DND-41 (cell line): ENCODE measurements at regions not wholly inside any gene's neighbourhood (a gene's known extent, or its start where the extent isn't known, plus 50 kb on each side); places are given as distances from the start of the nearest gene placed in this dataset.

ENCODE experiments used
- ATAC-seq: fragments of 200-7000 bp; cut with Tn5 transposase; 3 replicates; pipeline ENCODE4 v1.9.1; 2021; ENCODE audit warnings: low read depth; ENCODE audit not compliant: insufficient read depth
- DNase-seq: peaks from one replicate; pipeline ENCODE4 v3.0.0-alpha.2; 2020
- H2AFZ ChIP-seq: 2 replicates; pipeline ENCODE4 v1.6.0; 2012; ENCODE audit warnings: low read depth, low read length
- H3K27ac ChIP-seq: 2 replicates; pipeline ENCODE4 v1.5.1; 2012; ENCODE audit warnings: low read length, inconsistent platforms
- H3K27me3 ChIP-seq: fragments of 200-600 bp; sonication (generic); 2 replicates; pipeline ENCODE4 v1.6.0; 2012; ENCODE audit warnings: low read length, mild to moderate bottlenecking, inconsistent platforms; ENCODE audit not compliant: insufficient read depth, poor library complexity
- H3K36me3 ChIP-seq: 2 replicates; pipeline ENCODE4 v1.5.1; 2012; ENCODE audit warnings: low read length, inconsistent platforms; ENCODE audit not compliant: insufficient read depth
- H3K4me1 ChIP-seq: 2 replicates; pipeline ENCODE4 v1.5.1; 2012; ENCODE audit warnings: mild to moderate bottlenecking, low read length; ENCODE audit not compliant: insufficient read depth
- H3K4me2 ChIP-seq: 2 replicates; pipeline ENCODE4 v1.6.0; 2012; ENCODE audit warnings: mild to moderate bottlenecking, moderate library complexity, low read length, inconsistent platforms; ENCODE audit not compliant: insufficient read depth
- H3K4me3 ChIP-seq, 2 experiments: fragments of 200-600 bp in 1 of 2; shearing (Covaris generic) in 1 of 2; 2 replicates each; pipeline ENCODE4 v1.5.1; 2012 to 2016; ENCODE audit warnings: inconsistent platforms in 2 of 2, low read length in 2 of 2, mild to moderate bottlenecking in 2 of 2, low read depth in 1 of 2, moderate library complexity in 1 of 2
- H3K79me2 ChIP-seq: 2 replicates; pipeline ENCODE4 v1.6.0; 2012; ENCODE audit warnings: low read length, inconsistent platforms; ENCODE audit not compliant: insufficient read depth
- H3K9ac ChIP-seq: 2 replicates; pipeline ENCODE4 v1.6.0; 2012; ENCODE audit warnings: low read depth, mild to moderate bottlenecking, inconsistent platforms, low read length, moderate library complexity
- H3K9me3 ChIP-seq: 2 replicates; pipeline ENCODE4 v1.5.1; 2012; ENCODE audit warnings: low read length, moderate library complexity, mild to moderate bottlenecking, inconsistent platforms; ENCODE audit not compliant: insufficient read depth, severe bottlenecking
- H4K20me1 ChIP-seq: 2 replicates; pipeline ENCODE4 v1.6.0; 2012; ENCODE audit warnings: low read length; ENCODE audit not compliant: insufficient read depth
- EZH2 ChIP-seq: IDR thresholded peaks from 3 replicates; pipeline ENCODE4 v1.6.1; 2012; ENCODE audit warnings: borderline replicate concordance, low read depth, mild to moderate bottlenecking, moderate library complexity, low read length, inconsistent platforms; ENCODE audit not compliant: severe bottlenecking
- TF ChIP-seq, protein P1 (sequence below): IDR thresholded peaks from 2 replicates; pipeline ENCODE4 v1.5.1; 2012; ENCODE audit warnings: borderline replicate concordance, low read length, moderate library complexity, mild to moderate bottlenecking; ENCODE audit not compliant: poor library complexity, severe bottlenecking; ENCODE audit errors: extremely low read depth

DNA sequence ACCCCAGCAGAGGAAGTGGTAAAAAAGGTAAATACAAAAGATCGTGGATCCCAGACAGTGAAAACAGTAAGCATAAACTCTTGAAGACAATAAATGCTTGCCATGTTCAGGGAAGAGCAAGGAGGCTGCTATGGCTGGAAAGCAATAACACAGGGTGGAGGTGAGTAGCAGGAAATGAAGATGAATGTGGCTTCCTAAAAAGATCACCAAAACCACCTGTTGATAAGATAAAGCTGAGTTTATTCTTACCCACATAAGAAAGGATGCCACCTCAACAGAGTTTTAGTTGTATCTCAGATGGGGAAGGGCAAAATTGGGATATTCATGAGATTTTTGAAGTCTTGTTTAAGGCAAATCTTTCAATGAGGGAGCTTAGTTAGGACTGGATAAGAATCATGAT, 273.3 kb downstream of the MSX2 start:
- Histone ChIP-seq H3K79me2 (no peaks in the 10 kb centered on the region), H3K4me1 (no peaks in the 10 kb centered on the region), H2AFZ (no peak overlapping the region), H3K4me2 (no peak overlapping the region), H3K36me3 (no peaks in the 10 kb centered on the region), H3K4me3 (no peak overlapping the region), H3K9ac (no peak overlapping the region), H3K27ac (no peak overlapping the region), H3K9me3 (no peaks in the 10 kb centered on the region), H4K20me1 (no peaks in the 10 kb centered on the region), H3K27me3 (no peaks in the 10 kb centered on the region)
- TF ChIP-seq EZH2, result no peak
- TF ChIP-seq, protein P1, sequence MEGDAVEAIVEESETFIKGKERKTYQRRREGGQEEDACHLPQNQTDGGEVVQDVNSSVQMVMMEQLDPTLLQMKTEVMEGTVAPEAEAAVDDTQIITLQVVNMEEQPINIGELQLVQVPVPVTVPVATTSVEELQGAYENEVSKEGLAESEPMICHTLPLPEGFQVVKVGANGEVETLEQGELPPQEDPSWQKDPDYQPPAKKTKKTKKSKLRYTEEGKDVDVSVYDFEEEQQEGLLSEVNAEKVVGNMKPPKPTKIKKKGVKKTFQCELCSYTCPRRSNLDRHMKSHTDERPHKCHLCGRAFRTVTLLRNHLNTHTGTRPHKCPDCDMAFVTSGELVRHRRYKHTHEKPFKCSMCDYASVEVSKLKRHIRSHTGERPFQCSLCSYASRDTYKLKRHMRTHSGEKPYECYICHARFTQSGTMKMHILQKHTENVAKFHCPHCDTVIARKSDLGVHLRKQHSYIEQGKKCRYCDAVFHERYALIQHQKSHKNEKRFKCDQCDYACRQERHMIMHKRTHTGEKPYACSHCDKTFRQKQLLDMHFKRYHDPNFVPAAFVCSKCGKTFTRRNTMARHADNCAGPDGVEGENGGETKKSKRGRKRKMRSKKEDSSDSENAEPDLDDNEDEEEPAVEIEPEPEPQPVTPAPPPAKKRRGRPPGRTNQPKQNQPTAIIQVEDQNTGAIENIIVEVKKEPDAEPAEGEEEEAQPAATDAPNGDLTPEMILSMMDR, result no peak
- ATAC-seq, result no peak
- no peak for DNase-seq

DNA sequence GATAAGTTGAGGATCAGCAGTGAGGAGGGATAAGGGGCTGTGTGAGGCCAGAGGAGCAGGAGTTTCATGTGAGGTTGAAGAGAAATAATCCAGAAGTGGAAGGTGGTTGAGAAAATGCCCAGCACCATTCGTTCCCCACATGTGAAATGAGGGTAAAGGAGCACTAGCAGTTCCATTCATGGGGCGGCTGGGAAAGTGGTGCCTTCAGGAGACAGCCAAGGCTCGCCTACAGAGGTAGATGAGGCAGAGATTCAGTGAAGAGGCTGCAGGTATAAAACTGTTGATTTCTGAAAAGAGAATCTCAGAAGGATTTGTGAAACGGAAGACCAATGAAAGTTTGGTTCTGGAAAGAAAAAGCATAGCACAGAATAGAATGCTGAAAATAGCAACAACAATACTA, 272.6 kb downstream of the MSX2 start:
- H3K4me2 ChIP-seq, result no peak overlapping the region
- H3K36me3 ChIP-seq, result no peaks in the 10 kb centered on the region
- no peak overlapping the region for H3K27ac ChIP-seq
- TF ChIP-seq, protein P1, result no peak
- no peak for TF ChIP-seq EZH2
- H3K79me2 ChIP-seq, result no peaks in the 10 kb centered on the region
- H3K27me3 ChIP-seq, result no peaks in the 10 kb centered on the region
- no peak overlapping the region for H2AFZ ChIP-seq
- DNase-seq, result no peak
- no peaks in the 10 kb centered on the region for H4K20me1 ChIP-seq
- H3K4me3 ChIP-seq, result no peak overlapping the region
- no peaks in the 10 kb centered on the region for H3K4me1 ChIP-seq
- H3K9ac ChIP-seq, result no peak overlapping the region
- ATAC-seq, result no peak
- no peaks in the 10 kb centered on the region for H3K9me3 ChIP-seq

DNA sequence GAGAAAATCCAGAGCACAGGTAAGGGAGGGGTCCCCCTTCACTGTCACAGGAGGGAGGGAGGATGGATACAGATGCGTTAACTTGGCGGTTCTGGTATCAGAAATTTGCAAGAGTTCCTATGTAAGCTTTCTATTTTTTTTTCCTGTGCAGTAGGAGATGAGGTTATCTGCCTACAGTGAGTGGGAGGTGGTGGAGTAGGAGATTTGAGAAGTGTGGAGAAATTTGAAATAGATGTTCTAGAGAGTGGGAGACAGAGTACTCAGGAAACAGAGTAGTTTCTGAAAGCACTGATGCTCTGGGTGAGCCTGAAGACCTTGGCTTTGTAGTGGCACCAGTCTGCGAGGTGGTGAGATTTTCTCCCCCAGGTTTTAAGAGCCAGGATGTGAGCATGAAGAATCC, 271.4 kb downstream of the MSX2 start:
- Histone ChIP-seq H3K4me1 (no peaks in the 10 kb centered on the region), H3K36me3 (no peaks in the 10 kb centered on the region), H3K9ac (no peak overlapping the region), H3K4me2 (no peak overlapping the region), H2AFZ (no peak overlapping the region), H3K4me3 (no peak overlapping the region), H3K27me3 (no peaks in the 10 kb centered on the region), H3K79me2 (no peaks in the 10 kb centered on the region), H3K27ac (no peak overlapping the region), H3K9me3 (no peaks in the 10 kb centered on the region), H4K20me1 (no peaks in the 10 kb centered on the region)
- TF ChIP-seq EZH2, result no peak
- TF ChIP-seq, protein P1, result no peak
- DNase-seq, result no peak
- no peak for ATAC-seq

DNA sequence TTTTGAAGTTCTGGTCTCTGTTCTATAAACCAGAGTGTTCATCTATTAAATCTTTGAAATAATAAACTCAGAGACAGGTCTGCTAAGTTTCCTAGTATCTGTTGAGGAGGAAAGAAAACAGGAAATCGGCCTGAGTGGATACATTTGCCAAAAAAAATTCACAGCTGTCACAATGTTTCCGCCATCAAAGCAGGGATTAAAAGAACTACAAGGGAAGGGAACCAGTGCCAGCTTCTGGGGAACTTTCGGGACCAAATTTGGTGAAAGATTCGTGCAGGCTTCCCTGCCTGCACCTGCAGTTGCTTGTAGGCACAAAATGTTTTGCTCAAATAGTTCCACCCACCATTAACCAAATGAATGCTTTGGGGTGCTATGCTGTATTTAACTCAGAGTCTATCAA, 267.5 kb downstream of the MSX2 start:
- ATAC-seq, result no peak

More for the DNA sequence above, 267.5 kb downstream of the MSX2 start:
- Histone ChIP-seq H3K4me2 (no peak overlapping the region), H3K9ac (no peak overlapping the region), H3K36me3 (no peaks in the 10 kb centered on the region), H4K20me1 (no peaks in the 10 kb centered on the region), H3K4me1 (no peaks in the 10 kb centered on the region), H3K4me3 (no peak overlapping the region), H3K9me3 (no peaks in the 10 kb centered on the region), H2AFZ (no peak overlapping the region), H3K79me2 (no peaks in the 10 kb centered on the region), H3K27ac (no peak overlapping the region), H3K27me3 (no peaks in the 10 kb centered on the region)
- no peak for TF ChIP-seq EZH2
- TF ChIP-seq, protein P1, result no peak
- no peak for DNase-seq
